ENCODE measurements at regions not wholly inside any gene's neighbourhood (a gene's known extent, or its start where the extent isn't known, plus 50 kb on each side); places are given as distances from the start of the nearest gene placed in this dataset.

GRCh38 chr2:219905640-219906039 is 278.2 kb downstream of the SLC4A3 start:
- DNase-seq (ENCODE audit: low read depth): no peak
- H3K4me3 ChIP-seq (ENCODE audit: low read depth, low read length): no peak overlapping the region
- no peak for TF ChIP-seq CTCF (conservative IDR thresholded peaks at IDR 0.05; ENCODE audit: low read depth, low read length)

- no peak for TF ChIP-seq CTCF (conservative IDR thresholded peaks at IDR 0.05; ENCODE audit: low read depth, low read length)
- DNase-seq (ENCODE audit: low read depth): no peak
Observed at GRCh38 chr2:219906114-219907010, 278.9 kb downstream of the SLC4A3 start.

GRCh38 chr2:219907011-219907365 is 279.6 kb downstream of the SLC4A3 start:
- DNase-seq (ENCODE audit: low read depth): no peak
- TF ChIP-seq CTCF (conservative IDR thresholded peaks at IDR 0.05; ENCODE audit: low read depth, low read length): no peak
- H3K4me3 ChIP-seq (ENCODE audit: low read depth, low read length): no peak overlapping the region

More at GRCh38 chr2:219906114-219907010, 278.9 kb downstream of the SLC4A3 start:
- H3K4me3 ChIP-seq (ENCODE audit: low read depth, low read length): no peak overlapping the region

- DNase-seq (ENCODE audit: low read depth): no peak
- no peak overlapping the region for H3K4me3 ChIP-seq (ENCODE audit: low read depth, low read length)
- no peak for TF ChIP-seq CTCF (conservative IDR thresholded peaks at IDR 0.05; ENCODE audit: low read depth, low read length)
Observed at GRCh38 chr2:219908538-219908937, 281.1 kb downstream of the SLC4A3 start.

GRCh38 chr2:219911541-219911940 is 284.1 kb downstream of the SLC4A3 start:
- no peak for DNase-seq (ENCODE audit: low read depth)
- no peak overlapping the region for H3K4me3 ChIP-seq (ENCODE audit: low read depth, low read length)
- no peak for TF ChIP-seq CTCF (conservative IDR thresholded peaks at IDR 0.05; ENCODE audit: low read depth, low read length)

- DNase-seq (ENCODE audit: low read depth): peak; percentile 14
- no peak overlapping the region for H3K4me3 ChIP-seq (ENCODE audit: low read depth, low read length)
- peak; percentile 11 for TF ChIP-seq CTCF (conservative IDR thresholded peaks at IDR 0.05; ENCODE audit: low read depth, low read length)
Observed at GRCh38 chr2:219912491-219912921, 285.1 kb downstream of the SLC4A3 start.

- DNase-seq (ENCODE audit: low read depth): no peak
- H3K4me3 ChIP-seq (ENCODE audit: low read depth, low read length): no peak overlapping the region
- TF ChIP-seq CTCF (conservative IDR thresholded peaks at IDR 0.05; ENCODE audit: low read depth, low read length): no peak
Observed at GRCh38 chr2:219914577-219914976, 287.1 kb downstream of the SLC4A3 start.

All from choroid plexus epithelial cell (primary cell).